Calu3 (cell line): ENCODE measurements at regions not wholly inside any gene's neighbourhood (a gene's known extent, or its start where the extent isn't known, plus 50 kb on each side); places are given as distances from the start of the nearest gene placed in this dataset.
A peak's percentile ranks its signal among the peaks of the same experiment; 100 is the strongest.

ENCODE experiments used
- BruUV-seq: library from RNA; stranded (reverse); fragments of 400-500 nt; replicated peaks from 2 replicates; lab custom pipeline; 2021; lab: Mats Ljungman, UMichigan
- CTCF ChIA-PET: fragments of 300-600 bp; sonication (Branson Sonifier 250); formaldehyde crosslinking; loops from one replicate; lab custom pipeline; 2022; ENCODE audit warnings: antibody characterized with exemption; lab: Charles Lee
- DNase-seq: peaks from one replicate; pipeline ENCODE4 v3.0.0; 2022
- H3K27ac Mint-ChIP-seq: one replicate; pipeline ENCODE4 v1.8.0; 2022; ENCODE audit warnings: mixed read lengths; ENCODE audit not compliant: unreplicated experiment
- H3K27me3 Mint-ChIP-seq: one replicate; pipeline ENCODE4 v1.8.0; 2022; ENCODE audit warnings: mixed read lengths; ENCODE audit not compliant: unreplicated experiment
- H3K36me3 Mint-ChIP-seq: one replicate; pipeline ENCODE4 v1.8.0; 2022; ENCODE audit warnings: mild to moderate bottlenecking, moderate library complexity, mixed read lengths; ENCODE audit not compliant: insufficient read depth, unreplicated experiment
- H3K4me1 Mint-ChIP-seq: one replicate; pipeline ENCODE4 v1.8.0; 2022; ENCODE audit warnings: mild to moderate bottlenecking, low read depth, mixed read lengths; ENCODE audit not compliant: unreplicated experiment
- H3K4me3 Mint-ChIP-seq: one replicate; pipeline ENCODE4 v1.8.0; 2022; ENCODE audit warnings: mild to moderate bottlenecking, low read depth, moderate library complexity, mixed read lengths; ENCODE audit not compliant: unreplicated experiment
- H3K9me3 Mint-ChIP-seq: one replicate; pipeline ENCODE4 v1.8.0; 2022; ENCODE audit warnings: low read depth, mixed read lengths; ENCODE audit not compliant: unreplicated experiment
- intact Hi-C: fragments of 100-400 bp; cut with micrococcal nuclease; formaldehyde crosslinking; loops from one replicate; pipeline ENCODE4 v1.10.0; 2022; ENCODE audit not compliant: unreplicated experiment
- TF ChIP-seq, protein P1 (sequence below): fragments of 200-600 bp; IDR thresholded peaks from one replicate; pipeline ENCODE4 v1.8.0; 2022; ENCODE audit warnings: antibody characterized with exemption; ENCODE audit not compliant: unreplicated experiment

DNA sequence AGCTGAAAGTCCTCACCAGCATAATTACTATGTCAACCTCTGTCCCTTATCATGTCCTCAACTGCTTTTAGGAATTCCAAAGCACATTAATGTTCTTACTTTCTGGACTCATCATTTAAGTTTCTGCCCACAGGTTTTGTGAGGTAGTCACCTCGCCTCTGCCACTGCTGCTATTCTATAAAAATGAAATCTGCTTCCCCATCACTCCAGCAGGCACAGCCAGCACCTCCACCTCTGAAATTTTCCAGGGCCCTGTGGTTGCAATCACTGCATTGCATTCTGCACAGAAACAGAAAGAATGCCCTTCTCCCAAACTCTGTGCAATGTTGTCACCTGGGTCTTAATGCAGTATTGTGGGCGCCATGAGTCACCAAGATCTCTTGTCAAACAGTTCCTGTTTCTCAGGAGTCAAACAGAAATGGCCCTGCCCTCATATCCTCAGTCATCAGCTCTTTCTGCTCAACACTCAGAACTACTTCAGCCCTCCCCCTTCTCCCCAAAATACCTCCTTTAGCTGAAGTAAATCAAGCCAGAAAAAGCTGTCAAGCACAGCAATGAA is 529.2 kb upstream of the NBEA start:
- no TSS peak for BruUV-seq

DNA sequence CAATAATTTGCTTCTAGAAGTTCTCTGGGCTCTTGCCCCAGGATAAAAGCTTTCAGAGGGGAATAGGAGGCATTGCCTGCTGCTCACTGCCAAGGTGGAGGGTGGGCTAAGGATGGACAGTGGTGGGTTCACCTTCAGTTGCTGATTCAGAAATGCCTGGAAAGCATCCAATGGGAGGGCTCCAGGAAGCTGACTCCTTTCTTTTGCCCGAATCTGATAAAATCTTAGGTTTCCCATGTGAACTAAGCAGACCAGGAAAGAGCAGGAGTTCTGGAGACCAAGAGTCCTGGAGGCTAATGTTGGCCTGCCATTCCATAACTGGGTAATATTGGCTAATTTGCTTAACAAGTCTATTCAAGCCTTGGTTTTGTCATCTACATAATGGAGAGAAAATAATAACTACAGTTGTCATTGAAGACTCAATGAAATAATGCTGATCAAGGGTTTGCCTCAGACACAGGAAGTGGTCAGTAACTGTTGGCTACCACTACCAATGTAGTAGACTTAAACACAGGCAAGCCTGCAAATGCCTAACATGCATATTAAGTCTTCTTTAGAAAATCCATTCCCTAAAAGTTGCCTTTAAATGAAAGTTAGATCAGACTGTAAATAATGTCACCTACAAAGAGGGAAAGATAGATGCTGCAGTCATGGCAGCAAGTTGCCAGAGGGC is 528.4 kb upstream of the NBEA start:
- Mint-ChIP-seq H3K27me3 (no peaks in the 10 kb centered on the region), H3K9me3 (no peaks in the 10 kb centered on the region), H3K36me3 (no peaks in the 10 kb centered on the region), H3K4me1 (peaks cover 23% of the 10 kb centered on the region), H3K4me3 (no peak overlapping the region), H3K27ac (no peak overlapping the region)
- intact Hi-C loops: no loop called here
- CTCF ChIA-PET: no interaction called here
- TF ChIP-seq, protein P1, sequence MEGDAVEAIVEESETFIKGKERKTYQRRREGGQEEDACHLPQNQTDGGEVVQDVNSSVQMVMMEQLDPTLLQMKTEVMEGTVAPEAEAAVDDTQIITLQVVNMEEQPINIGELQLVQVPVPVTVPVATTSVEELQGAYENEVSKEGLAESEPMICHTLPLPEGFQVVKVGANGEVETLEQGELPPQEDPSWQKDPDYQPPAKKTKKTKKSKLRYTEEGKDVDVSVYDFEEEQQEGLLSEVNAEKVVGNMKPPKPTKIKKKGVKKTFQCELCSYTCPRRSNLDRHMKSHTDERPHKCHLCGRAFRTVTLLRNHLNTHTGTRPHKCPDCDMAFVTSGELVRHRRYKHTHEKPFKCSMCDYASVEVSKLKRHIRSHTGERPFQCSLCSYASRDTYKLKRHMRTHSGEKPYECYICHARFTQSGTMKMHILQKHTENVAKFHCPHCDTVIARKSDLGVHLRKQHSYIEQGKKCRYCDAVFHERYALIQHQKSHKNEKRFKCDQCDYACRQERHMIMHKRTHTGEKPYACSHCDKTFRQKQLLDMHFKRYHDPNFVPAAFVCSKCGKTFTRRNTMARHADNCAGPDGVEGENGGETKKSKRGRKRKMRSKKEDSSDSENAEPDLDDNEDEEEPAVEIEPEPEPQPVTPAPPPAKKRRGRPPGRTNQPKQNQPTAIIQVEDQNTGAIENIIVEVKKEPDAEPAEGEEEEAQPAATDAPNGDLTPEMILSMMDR: no peak
- DNase-seq: no peak
- no TSS peak for BruUV-seq

More for the DNA sequence above, 529.2 kb upstream of the NBEA start:
- Mint-ChIP-seq H3K27ac (no peak overlapping the region), H3K36me3 (no peaks in the 10 kb centered on the region), H3K4me3 (no peak overlapping the region), H3K27me3 (no peaks in the 10 kb centered on the region), H3K9me3 (no peaks in the 10 kb centered on the region), H3K4me1 (peaks cover 23% of the 10 kb centered on the region)
- peak; percentile 12 for DNase-seq
- intact Hi-C loops: no loop called here
- CTCF ChIA-PET: no interaction called here
- TF ChIP-seq, protein P1: no peak

DNA sequence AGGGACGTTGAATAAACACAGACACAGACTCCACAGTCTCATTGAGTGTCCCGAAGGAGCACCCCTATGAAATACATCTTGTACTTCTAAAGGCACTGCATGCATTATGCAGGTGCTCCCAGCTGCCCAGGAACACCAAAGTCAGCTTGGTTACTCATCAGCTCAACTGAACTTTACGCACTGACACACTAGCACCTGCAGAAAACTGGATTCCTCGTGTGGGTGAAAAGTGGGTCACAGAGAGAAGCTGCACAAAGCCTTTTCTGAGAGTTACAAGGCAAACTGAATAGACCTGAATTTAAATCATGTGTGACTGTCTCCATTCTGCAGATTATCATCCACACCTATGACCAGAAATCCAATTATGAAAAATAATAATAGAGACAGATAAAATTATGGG is 527.5 kb upstream of the NBEA start:
- intact Hi-C loops: no loop called here
- Mint-ChIP-seq H3K9me3 (no peaks in the 10 kb centered on the region), H3K4me3 (no peak overlapping the region), H3K27ac (no peak overlapping the region), H3K36me3 (no peaks in the 10 kb centered on the region), H3K4me1 (peaks cover 23% of the 10 kb centered on the region), H3K27me3 (no peaks in the 10 kb centered on the region)
- TF ChIP-seq, protein P1: no peak
- CTCF ChIA-PET: no interaction called here
- no TSS peak for BruUV-seq
- no peak for DNase-seq

DNA sequence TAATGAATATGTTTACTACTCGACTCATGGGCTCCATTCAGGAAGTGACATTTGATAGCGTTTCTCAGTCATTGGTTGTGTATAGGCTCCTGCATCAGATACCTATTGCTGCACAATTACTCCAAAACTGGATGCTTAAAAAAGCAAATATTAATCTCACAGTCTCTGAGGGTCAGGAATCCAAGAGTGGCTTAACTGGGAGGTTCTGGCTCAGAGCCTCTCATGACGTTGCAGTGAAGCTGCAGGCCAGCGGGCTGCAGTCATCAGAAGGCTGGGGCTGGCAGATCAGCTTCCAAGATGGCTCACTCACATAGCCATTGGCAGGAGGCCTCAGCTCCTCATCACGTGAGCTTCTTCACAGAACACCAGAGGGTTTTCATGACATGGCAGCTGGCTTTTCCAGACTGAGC is 525.1 kb upstream of the NBEA start:
- H3K4me3 Mint-ChIP-seq: no peak overlapping the region
- intact Hi-C loops: no loop called here
- no peaks in the 10 kb centered on the region for H3K9me3 Mint-ChIP-seq
- no TSS peak for BruUV-seq
- H3K27me3 Mint-ChIP-seq: no peaks in the 10 kb centered on the region
- TF ChIP-seq, protein P1: no peak
- H3K4me1 Mint-ChIP-seq: peaks cover 19% of the 10 kb centered on the region
- no peak for DNase-seq
- H3K36me3 Mint-ChIP-seq: no peaks in the 10 kb centered on the region
- CTCF ChIA-PET: no interaction called here
- no peak overlapping the region for H3K27ac Mint-ChIP-seq
